NCI-H748 (cell line): ENCODE measurements at regions not wholly inside any gene's neighbourhood (a gene's known extent, or its start where the extent isn't known, plus 50 kb on each side); places are given as distances from the start of the nearest gene placed in this dataset.

Source experiments
- DNase-seq: peaks from one replicate; lab custom pipeline; 2025; ENCODE audit not compliant: unreplicated experiment; lab: John Stamatoyannopoulos, UW

- DNase-seq: no peak
Observed at GRCh38 chr10:78869508-78870454, 199.0 kb upstream of the ZMIZ1 start.

GRCh38 chr10:78870458-78870857 lies 198.3 kb upstream of the ZMIZ1 start:
- no peak for DNase-seq

- DNase-seq: no peak
Observed at GRCh38 chr10:78871796-78872195, 197.0 kb upstream of the ZMIZ1 start.

- DNase-seq: no peak
Observed at GRCh38 chr10:78873413-78873812, 195.4 kb upstream of the ZMIZ1 start.

GRCh38 chr10:78875331-78875877 lies 193.4 kb upstream of the ZMIZ1 start:
- no peak for DNase-seq

- DNase-seq: no peak
Observed at GRCh38 chr10:78875932-78876331, 192.8 kb upstream of the ZMIZ1 start.

GRCh38 chr10:78876449-78876848 lies 192.3 kb upstream of the ZMIZ1 start:
- no peak for DNase-seq

GRCh38 chr10:78879621-78880020 lies 189.1 kb upstream of the ZMIZ1 start:
- DNase-seq: no peak

GRCh38 chr10:78886129-78886528 lies 182.6 kb upstream of the ZMIZ1 start:
- DNase-seq: no peak

GRCh38 chr10:78889536-78890063 lies 179.2 kb upstream of the ZMIZ1 start:
- no peak for DNase-seq

- DNase-seq: no peak
Observed at GRCh38 chr10:78890506-78890905, 178.3 kb upstream of the ZMIZ1 start.

GRCh38 chr10:78891741-78892140 lies 177.0 kb upstream of the ZMIZ1 start:
- no peak for DNase-seq

- peak; percentile 7 for DNase-seq
Observed at GRCh38 chr10:78892338-78893176, 176.2 kb upstream of the ZMIZ1 start.

- DNase-seq: no peak
Observed at GRCh38 chr10:78893217-78893616, 175.5 kb upstream of the ZMIZ1 start.

- DNase-seq: no peak
Observed at GRCh38 chr10:78894089-78894840, 174.5 kb upstream of the ZMIZ1 start.

- DNase-seq: no peak
Observed at GRCh38 chr10:78894841-78895195, 173.9 kb upstream of the ZMIZ1 start.

GRCh38 chr10:78895469-78895868 lies 173.3 kb upstream of the ZMIZ1 start:
- DNase-seq: no peak

GRCh38 chr10:78896159-78896928 lies 172.4 kb upstream of the ZMIZ1 start:
- DNase-seq: no peak

- DNase-seq: no peak
Observed at GRCh38 chr10:78898341-78899097, 170.2 kb upstream of the ZMIZ1 start.
